ENCODE measurements at regions not wholly inside any gene's neighbourhood (a gene's known extent, or its start where the extent isn't known, plus 50 kb on each side); places are given as distances from the start of the nearest gene placed in this dataset.

GRCh38 chr5:165152058-165152457 is 1646.6 kb downstream of the MAT2B start:
- no peak for DNase-seq

GRCh38 chr5:165157219-165157618 is 1651.8 kb downstream of the MAT2B start:
- DNase-seq, result no peak

GRCh38 chr5:165161204-165161603 is 1655.8 kb downstream of the MAT2B start:
- DNase-seq, result no peak

GRCh38 chr5:165163861-165164260 is 1658.4 kb downstream of the MAT2B start:
- no peak for DNase-seq

- DNase-seq, result no peak
Measured at GRCh38 chr5:165173651-165174050, 1668.2 kb downstream of the MAT2B start.

- no peak for DNase-seq
Measured at GRCh38 chr5:165175041-165175440, 1669.6 kb downstream of the MAT2B start.

GRCh38 chr5:165184183-165184582 is 1678.8 kb downstream of the MAT2B start:
- DNase-seq, result no peak

GRCh38 chr5:165185716-165186115 is 1680.3 kb downstream of the MAT2B start:
- no peak for DNase-seq

GRCh38 chr5:165187815-165188214 is 1682.4 kb downstream of the MAT2B start:
- DNase-seq, result no peak

- no peak for DNase-seq
Measured at GRCh38 chr5:165188556-165189175, 1683.2 kb downstream of the MAT2B start.

GRCh38 chr5:165196961-165197360 is 1691.5 kb downstream of the MAT2B start:
- DNase-seq, result no peak

- no peak for DNase-seq
Measured at GRCh38 chr5:165201369-165201768, 1696.0 kb downstream of the MAT2B start.

GRCh38 chr5:165201771-165202518 is 1696.5 kb downstream of the MAT2B start:
- DNase-seq, result no peak

GRCh38 chr5:165202519-165202910 is 1697.1 kb downstream of the MAT2B start:
- no peak for DNase-seq

GRCh38 chr5:165209101-165209727 is 1703.8 kb downstream of the MAT2B start:
- DNase-seq, result no peak

GRCh38 chr5:165224366-165225045 is 1719.1 kb downstream of the MAT2B start:
- DNase-seq, result no peak

- DNase-seq, result no peak
Measured at GRCh38 chr5:165227515-165227914, 1722.1 kb downstream of the MAT2B start.

GRCh38 chr5:165228184-165228583 is 1722.8 kb downstream of the MAT2B start:
- DNase-seq, result no peak

- no peak for DNase-seq
Measured at GRCh38 chr5:165231821-165232508, 1726.5 kb downstream of the MAT2B start.

GRCh38 chr5:165232509-165233028 is 1727.2 kb downstream of the MAT2B start:
- no peak for DNase-seq

GRCh38 chr5:165241811-165242210 is 1736.4 kb downstream of the MAT2B start:
- DNase-seq, result no peak

GRCh38 chr5:165242646-165243045 is 1737.2 kb downstream of the MAT2B start:
- DNase-seq, result no peak

- no peak for DNase-seq
Measured at GRCh38 chr5:165244407-165244806, 1739.0 kb downstream of the MAT2B start.
